H1 (cell line): ENCODE measurements at regions not wholly inside any gene's neighbourhood (a gene's known extent, or its start where the extent isn't known, plus 50 kb on each side); places are given as distances from the start of the nearest gene placed in this dataset.

Experiments used
- CTCF ChIA-PET: fragments of 300-600 bp; sonication (Branson Sonifier 250); formaldehyde crosslinking; loops from one replicate; lab custom pipeline; 2021; ENCODE audit not compliant: partially characterized antibody; lab: Charles Lee
- POLR2A ChIA-PET: fragments of 300-600 bp; sonication (Branson Sonifier 250); formaldehyde crosslinking; loops from one replicate; lab custom pipeline; 2021; ENCODE audit warnings: inconsistent platforms; ENCODE audit not compliant: partially characterized antibody; lab: Charles Lee
- DNase-seq, 2 experiments: peaks; one replicate each; pipeline versions ENCODE4 v3.0.0 to v3.0.0-alpha.2; 2010 to 2022; ENCODE audit warnings: low spot score in 2 of 2, low read depth in 1 of 2, mixed read lengths in 1 of 2
- FAIRE-seq: peaks from 2 replicates; lab custom pipeline; 2011; peaks lifted over from hg19 to GRCh38; lab: Jason Lieb, UNC
- H2AFZ ChIP-seq: 2 replicates; pipeline ENCODE4 v1.8.1; 2012; ENCODE audit warnings: low read length, inconsistent platforms
- H2AK5ac ChIP-seq: 2 replicates; pipeline ENCODE4 v1.6.1; 2013; ENCODE audit warnings: low read depth, low read length
- H2BK120ac ChIP-seq: replicated peaks from 2 replicates; pipeline ENCODE3; 2013; ENCODE audit warnings: low read depth, low read length, inconsistent platforms
- H2BK12ac ChIP-seq: 2 replicates; pipeline ENCODE4 v1.6.1; 2013; ENCODE audit warnings: low read depth, low read length
- H2BK15ac ChIP-seq: 2 replicates; pipeline ENCODE4 v1.6.1; 2013; ENCODE audit warnings: low read length
- H2BK20ac ChIP-seq: 2 replicates; pipeline ENCODE4 v1.6.1; 2013; ENCODE audit warnings: low read length
- H2BK5ac ChIP-seq: 2 replicates; pipeline ENCODE4 v1.6.1; 2013; ENCODE audit warnings: low read depth, low read length
- H3K14ac ChIP-seq: 2 replicates; pipeline ENCODE4 v1.6.1; 2013; ENCODE audit warnings: inconsistent platforms; ENCODE audit not compliant: insufficient read length
- H3K18ac ChIP-seq: 2 replicates; pipeline ENCODE4 v1.6.1; 2013; ENCODE audit warnings: low read length; ENCODE audit errors: extremely low read depth
- H3K23ac ChIP-seq: 2 replicates; pipeline ENCODE4 v1.6.1; 2013; ENCODE audit warnings: inconsistent platforms; ENCODE audit not compliant: insufficient read length
- H3K23me2 ChIP-seq: 2 replicates; pipeline ENCODE4 v1.6.1; 2013; ENCODE audit warnings: low read depth, low read length
- H3K27ac ChIP-seq: 2 replicates; pipeline ENCODE4 v1.6.1; 2011; ENCODE audit warnings: low read depth, low read length, inconsistent platforms
- H3K27me3 ChIP-seq, 4 experiments: replicated peaks in 1 of 4; 1 replicate in 1 of 4; 2 replicates in 3 of 4; pipeline versions ENCODE4 v1.6.1 to v1.8.1; 2011 to 2013; ENCODE audit warnings: low read length in 3 of 4, mild to moderate bottlenecking in 3 of 4, inconsistent platforms in 2 of 4, mixed read lengths in 2 of 4, moderate library complexity in 1 of 4; ENCODE audit not compliant: control insufficient read depth in 3 of 4, insufficient read depth in 3 of 4; ENCODE audit errors: extremely low read depth in 1 of 4
- H3K36me3 ChIP-seq, 4 experiments: 2 replicates each; pipeline versions ENCODE4 v1.6.1 to v1.8.1; 2011 to 2013; ENCODE audit warnings: mild to moderate bottlenecking in 4 of 4, low read length in 3 of 4, moderate library complexity in 2 of 4, control low read depth in 1 of 4, inconsistent platforms in 1 of 4; ENCODE audit not compliant: insufficient read depth in 4 of 4, control insufficient read depth in 2 of 4
- H3K4ac ChIP-seq: replicated peaks from 2 replicates; pipeline ENCODE3; 2013; ENCODE audit warnings: low read length, low read depth, mixed read lengths, inconsistent platforms; ENCODE audit not compliant: insufficient read length
- H3K4me1 ChIP-seq, 4 experiments: replicated peaks in 1 of 4; 1 replicate in 1 of 4; 2 replicates in 3 of 4; pipeline versions ENCODE4 v1.6.1 to v1.8.1; 2011 to 2013; ENCODE audit warnings: low read length in 3 of 4, inconsistent platforms in 2 of 4, mixed read lengths in 1 of 4; ENCODE audit not compliant: insufficient read depth in 4 of 4, control insufficient read depth in 3 of 4
- H3K4me2 ChIP-seq, 2 experiments: 2 replicates each; pipeline versions ENCODE4 v1.6.1 to v1.8.1; 2011 to 2013; ENCODE audit warnings: low read depth in 2 of 2, low read length in 2 of 2, control low read depth in 1 of 2, inconsistent platforms in 1 of 2, mild to moderate bottlenecking in 1 of 2; ENCODE audit not compliant: insufficient read depth in 1 of 2
- H3K4me3 ChIP-seq, 4 experiments: fragments of 200-600, 300-600 bp in 1 of 4; sonication (generic), shearing (Covaris generic), sonication (Bioruptor Twin) in 1 of 4; 2 replicates each; pipeline versions ENCODE4 v1.5.1 to v1.8.1; 2011 to 2016; ENCODE audit warnings: low read length in 4 of 4, low read depth in 3 of 4, control low read depth in 2 of 4, inconsistent platforms in 2 of 4, mild to moderate bottlenecking in 2 of 4, mixed read lengths in 1 of 4, moderate library complexity in 1 of 4; ENCODE audit not compliant: insufficient read depth in 2 of 4; ENCODE audit errors: extremely low read depth in 1 of 4
- H3K56ac ChIP-seq: replicated peaks from 2 replicates; pipeline ENCODE3; 2013; ENCODE audit warnings: low read depth, mild to moderate bottlenecking, mixed read lengths, low read length, inconsistent platforms; ENCODE audit not compliant: insufficient read length
- H3K79me1 ChIP-seq: 2 replicates; pipeline ENCODE4 v1.6.1; 2013; ENCODE audit warnings: low read depth, low read length, control low read depth
- H3K79me2 ChIP-seq, 2 experiments: 2 replicates each; pipeline versions ENCODE4 v1.6.1 to v1.8.1; 2012 to 2013; ENCODE audit warnings: low read length in 2 of 2, mild to moderate bottlenecking in 2 of 2, inconsistent platforms in 1 of 2; ENCODE audit not compliant: insufficient read depth in 2 of 2, control insufficient read depth in 1 of 2
- H3K9ac ChIP-seq, 4 experiments: replicated peaks in 1 of 4; 1 replicate in 1 of 4; 2 replicates in 3 of 4; pipeline versions ENCODE4 v1.6.1 to v1.8.1; 2011 to 2013; ENCODE audit warnings: low read depth in 3 of 4, low read length in 3 of 4, control low read depth in 2 of 4, mild to moderate bottlenecking in 2 of 4, moderate library complexity in 2 of 4, inconsistent platforms in 1 of 4; ENCODE audit errors: extremely low read depth in 1 of 4
- H3K9me3 ChIP-seq, 2 experiments: 2 replicates each; pipeline versions ENCODE4 v1.6.1 to v1.8.1; 2012 to 2013; ENCODE audit warnings: mild to moderate bottlenecking in 2 of 2, moderate library complexity in 2 of 2, control low read depth in 1 of 2, inconsistent platforms in 1 of 2, low read depth in 1 of 2, low read length in 1 of 2, mixed read lengths in 1 of 2; ENCODE audit not compliant: insufficient read depth in 2 of 2
- H4K20me1 ChIP-seq, 2 experiments: replicated peaks in 1 of 2; 2 replicates each; pipeline versions ENCODE3 to v1.8.1; 2011 to 2013; ENCODE audit warnings: inconsistent platforms in 2 of 2, low read length in 2 of 2, mild to moderate bottlenecking in 1 of 2; ENCODE audit not compliant: insufficient read depth in 2 of 2, control insufficient read depth in 1 of 2
- H4K5ac ChIP-seq: 2 replicates; pipeline ENCODE4 v1.6.1; 2013; ENCODE audit warnings: low read length, low read depth, mixed read lengths, inconsistent platforms; ENCODE audit not compliant: insufficient read length
- H4K8ac ChIP-seq: 2 replicates; pipeline ENCODE4 v1.8.0; 2013; ENCODE audit warnings: mild to moderate bottlenecking, moderate library complexity, low read length, inconsistent platforms; ENCODE audit not compliant: insufficient read depth; ENCODE audit errors: extremely low read depth
- H4K91ac ChIP-seq: replicated peaks from 2 replicates; pipeline ENCODE3; 2013; ENCODE audit warnings: low read length, mixed read lengths, inconsistent platforms; ENCODE audit not compliant: insufficient read length
- BACH1 ChIP-seq: IDR thresholded peaks from 2 replicates; pipeline ENCODE4 v1.6.1; 2012; ENCODE audit warnings: low read length, improper control_type of control experiment
- CHD1 ChIP-seq: IDR thresholded peaks from 2 replicates; pipeline ENCODE4 v1.6.1; 2012; ENCODE audit warnings: low read depth, low read length, improper control_type of control experiment
- NANOG ChIP-seq: IDR thresholded peaks from 2 replicates; pipeline ENCODE4 v1.6.1; 2011; ENCODE audit warnings: low read length, low read depth, mild to moderate bottlenecking, inconsistent platforms; ENCODE audit not compliant: insufficient read depth, poor library complexity, severe bottlenecking
- NRF1 ChIP-seq: IDR thresholded peaks from 2 replicates; pipeline ENCODE4 v1.6.1; 2011; ENCODE audit warnings: mild to moderate bottlenecking, low read depth, low read length, improper control_type of control experiment
- POLR2A ChIP-seq, 2 experiments: IDR thresholded peaks; 1 replicate in 1 of 2; 2 replicates in 1 of 2; pipeline ENCODE4 v1.6.1; 2011; ENCODE audit warnings: low read depth in 2 of 2, low read length in 2 of 2, mild to moderate bottlenecking in 2 of 2; ENCODE audit errors: control extremely low read depth in 1 of 2
- RAD21 ChIP-seq, 2 experiments: IDR thresholded peaks in 1 of 2; conservative IDR thresholded peaks in 1 of 2; 2 replicates each; pipeline ENCODE4 v1.6.1; 2011; ENCODE audit warnings: low read depth in 2 of 2, low read length in 2 of 2, improper control_type of control experiment in 1 of 2, inconsistent platforms in 1 of 2, mild to moderate bottlenecking in 1 of 2, moderate library complexity in 1 of 2
- SP2 ChIP-seq: IDR thresholded peaks from 2 replicates; pipeline ENCODE4 v1.6.1; 2012; ENCODE audit warnings: mild to moderate bottlenecking, low read length, inconsistent platforms
- WGBS, 2 experiments: shearing (Covaris generic) in 1 of 2; methylation state at CpG; one replicate each; pipeline versions ENCODE4 v1.1.6 to v1.1.7; 2013 to 2015; ENCODE audit warnings: low lambda C conversion rate in 2 of 2, mixed read lengths in 2 of 2, inconsistent platforms in 1 of 2, low coverage in 1 of 2, missing lambda C conversion rate in 1 of 2; ENCODE audit not compliant: insufficient replicate concordance in 2 of 2, insufficient coverage in 1 of 2, insufficient read length in 1 of 2; ENCODE audit errors: extremely low coverage in 1 of 2, missing lambda C conversion rate in 1 of 2; 5-methylcytosine and 5-hydroxymethylcytosine counted together
- TF ChIP-seq, protein P1 (sequence below): IDR thresholded peaks from 2 replicates; pipeline ENCODE4 v1.6.1; 2012; ENCODE audit warnings: low read length, inconsistent platforms
- TF ChIP-seq, protein P2 (sequence below), 3 experiments: IDR thresholded peaks; 1 replicate in 2 of 3; 2 replicates in 1 of 3; pipeline versions ENCODE4 v1.5.1 to v1.6.1; 2011; ENCODE audit warnings: low read length in 3 of 3, mild to moderate bottlenecking in 3 of 3, inconsistent platforms in 2 of 3, low read depth in 1 of 3, moderate library complexity in 1 of 3; ENCODE audit not compliant: insufficient read depth in 1 of 3; ENCODE audit errors: control extremely low read depth in 1 of 3
- TF ChIP-seq, protein P3 (sequence below): IDR thresholded peaks from 2 replicates; pipeline ENCODE4 v1.6.1; 2011; ENCODE audit warnings: low read depth, mild to moderate bottlenecking, low read length; ENCODE audit not compliant: insufficient read depth

DNA sequence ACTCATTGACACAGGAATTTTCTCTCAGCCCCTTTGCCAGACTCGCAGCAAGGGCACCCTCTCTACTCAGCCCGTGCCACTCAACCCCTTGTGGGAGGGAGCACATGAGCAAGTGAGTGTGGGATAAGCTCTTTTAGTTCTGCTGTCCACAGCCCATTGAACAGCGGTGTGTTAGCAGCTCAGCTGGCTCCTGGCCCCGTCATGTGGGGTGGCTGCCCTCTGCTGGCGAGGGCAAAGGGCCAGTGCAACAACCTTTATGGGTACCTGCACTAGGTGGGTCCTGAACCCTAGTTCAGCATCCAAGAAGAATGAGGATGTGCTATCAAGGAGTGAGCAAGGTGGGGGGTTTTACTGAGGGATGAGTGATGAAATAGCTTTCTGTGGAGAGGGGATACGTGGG, 85.0 kb upstream of the ZNF81 start:
- no peak overlapping the region for H3K23ac ChIP-seq
- no peaks in the 10 kb centered on the region for H3K79me2 ChIP-seq
- no peak overlapping the region for H3K4me2 ChIP-seq
- H2BK12ac ChIP-seq = no peak overlapping the region
- H2BK15ac ChIP-seq = no peak overlapping the region
- H2BK5ac ChIP-seq = no peak overlapping the region
- no peaks in the 10 kb centered on the region for H3K79me1 ChIP-seq
- no peak overlapping the region for H3K18ac ChIP-seq
- no peak overlapping the region for H3K27ac ChIP-seq
- ChIA-PET POLR2A (no interaction called here), CTCF (interaction anchor here (0.9 to 2.4 kb wide), 3 partner anchors 19 to 276 kb away, joined by 3 to 7 read pairs (median 4); no protein-coding TSS in a partner anchor)
- H3K4me1 ChIP-seq = no peaks in the 10 kb centered on the region
- no peak overlapping the region for H2AK5ac ChIP-seq
- H3K56ac ChIP-seq = no peak overlapping the region
- H3K9ac ChIP-seq = no peak overlapping the region
- no peaks in the 10 kb centered on the region for H3K36me3 ChIP-seq
- no peaks in the 10 kb centered on the region for H3K23me2 ChIP-seq
- H2BK120ac ChIP-seq = no peak overlapping the region
- no peak overlapping the region for H2AFZ ChIP-seq
- peak; percentile 84 for FAIRE-seq
- no peaks in the 10 kb centered on the region for H3K9me3 ChIP-seq
- no peak overlapping the region for H3K4ac ChIP-seq
- no peaks in the 10 kb centered on the region for H4K20me1 ChIP-seq
- H4K91ac ChIP-seq = no peak overlapping the region
- no peaks in the 10 kb centered on the region for H3K27me3 ChIP-seq
- H4K5ac ChIP-seq = no peak overlapping the region
- no peak overlapping the region for H2BK20ac ChIP-seq
- peak in 1 of 2 experiments; percentile 56 for DNase-seq
- no peak overlapping the region for H4K8ac ChIP-seq
- no peak overlapping the region for H3K14ac ChIP-seq
- H3K4me3 ChIP-seq = no peak overlapping the region
- WGBS, 2 experiments = 17% methylated on average over 6 of the region's 6 CpGs; no CpG with 5 or more reads in 1 of the 2 experiments
- TF ChIP-seq POLR2A (IDR thresholded peaks at IDR 0.05; ENCODE audit: control extremely low read depth in 1 of 2, low read depth in 2 of 2, low read length in 2 of 2) (no peak), SP2 (no peak), NRF1 (no peak), RAD21 (IDR thresholded peaks at IDR 0.05 in 1 of 2, conservative IDR thresholded peaks at IDR 0.05 in 1 of 2; ENCODE audit: low read depth in 2 of 2, low read length in 2 of 2) (peak; percentile 77 to 87), BACH1 (no peak), CHD1 (no peak), NANOG (no peak)
- TF ChIP-seq, protein P1, sequence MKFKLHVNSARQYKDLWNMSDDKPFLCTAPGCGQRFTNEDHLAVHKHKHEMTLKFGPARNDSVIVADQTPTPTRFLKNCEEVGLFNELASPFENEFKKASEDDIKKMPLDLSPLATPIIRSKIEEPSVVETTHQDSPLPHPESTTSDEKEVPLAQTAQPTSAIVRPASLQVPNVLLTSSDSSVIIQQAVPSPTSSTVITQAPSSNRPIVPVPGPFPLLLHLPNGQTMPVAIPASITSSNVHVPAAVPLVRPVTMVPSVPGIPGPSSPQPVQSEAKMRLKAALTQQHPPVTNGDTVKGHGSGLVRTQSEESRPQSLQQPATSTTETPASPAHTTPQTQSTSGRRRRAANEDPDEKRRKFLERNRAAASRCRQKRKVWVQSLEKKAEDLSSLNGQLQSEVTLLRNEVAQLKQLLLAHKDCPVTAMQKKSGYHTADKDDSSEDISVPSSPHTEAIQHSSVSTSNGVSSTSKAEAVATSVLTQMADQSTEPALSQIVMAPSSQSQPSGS = no peak
- TF ChIP-seq, protein P2, sequence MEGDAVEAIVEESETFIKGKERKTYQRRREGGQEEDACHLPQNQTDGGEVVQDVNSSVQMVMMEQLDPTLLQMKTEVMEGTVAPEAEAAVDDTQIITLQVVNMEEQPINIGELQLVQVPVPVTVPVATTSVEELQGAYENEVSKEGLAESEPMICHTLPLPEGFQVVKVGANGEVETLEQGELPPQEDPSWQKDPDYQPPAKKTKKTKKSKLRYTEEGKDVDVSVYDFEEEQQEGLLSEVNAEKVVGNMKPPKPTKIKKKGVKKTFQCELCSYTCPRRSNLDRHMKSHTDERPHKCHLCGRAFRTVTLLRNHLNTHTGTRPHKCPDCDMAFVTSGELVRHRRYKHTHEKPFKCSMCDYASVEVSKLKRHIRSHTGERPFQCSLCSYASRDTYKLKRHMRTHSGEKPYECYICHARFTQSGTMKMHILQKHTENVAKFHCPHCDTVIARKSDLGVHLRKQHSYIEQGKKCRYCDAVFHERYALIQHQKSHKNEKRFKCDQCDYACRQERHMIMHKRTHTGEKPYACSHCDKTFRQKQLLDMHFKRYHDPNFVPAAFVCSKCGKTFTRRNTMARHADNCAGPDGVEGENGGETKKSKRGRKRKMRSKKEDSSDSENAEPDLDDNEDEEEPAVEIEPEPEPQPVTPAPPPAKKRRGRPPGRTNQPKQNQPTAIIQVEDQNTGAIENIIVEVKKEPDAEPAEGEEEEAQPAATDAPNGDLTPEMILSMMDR (IDR thresholded peaks at IDR 0.05; ENCODE audit: control extremely low read depth in 1 of 3, insufficient read depth in 1 of 3, low read depth in 1 of 3, low read length in 3 of 3) = peak; percentile 74 to 80 (median 78)
- TF ChIP-seq, protein P3, sequence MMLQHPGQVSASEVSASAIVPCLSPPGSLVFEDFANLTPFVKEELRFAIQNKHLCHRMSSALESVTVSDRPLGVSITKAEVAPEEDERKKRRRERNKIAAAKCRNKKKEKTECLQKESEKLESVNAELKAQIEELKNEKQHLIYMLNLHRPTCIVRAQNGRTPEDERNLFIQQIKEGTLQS = no peak
